HepG2 (cell line): ENCODE measurements at regions not wholly inside any gene's neighbourhood (a gene's known extent, or its start where the extent isn't known, plus 50 kb on each side); places are given as distances from the start of the nearest gene placed in this dataset.

ENCODE experiments used
- ATAC-seq: fragments of 200-7000 bp; cut with Tn5 transposase; 3 replicates; pipeline ENCODE4 v1.9.1; 2020; ENCODE audit warnings: mild to moderate bottlenecking, moderate library complexity
- BruUV-seq: library from RNA; stranded (reverse); fragments of 400-500 nt; replicated peaks from 2 replicates; lab custom pipeline; 2021; lab: Mats Ljungman, UMichigan
- CTCF ChIA-PET: fragments of 300-600 bp; formaldehyde crosslinking; extraction: SDS; loops from one replicate; lab custom pipeline; 2021; ENCODE audit warnings: low total read pairs, inconsistent platforms, low intra/inter-chr PET ratio; lab: Yijun Ruan, JAX
- POLR2A ChIA-PET: fragments of 350-600 bp; sonication (Branson Sonifier 250); formaldehyde crosslinking; loops from one replicate; lab custom pipeline; 2020; ENCODE audit warnings: antibody characterized with exemption, inconsistent platforms; lab: Yijun Ruan, JAX
- DNase-seq: peaks from one replicate; pipeline ENCODE4 v3.0.0-alpha.2; 2015; ENCODE audit warnings: low spot score
- FAIRE-seq: peaks from 3 replicates; lab custom pipeline; 2011; peaks lifted over from hg19 to GRCh38; lab: Jason Lieb, UNC
- H2AFZ ChIP-seq: one replicate; pipeline ENCODE4 v1.6.1; 2011; ENCODE audit warnings: low read length, inconsistent platforms
- H3K27ac ChIP-seq: fragments of 300-600 bp; 3 replicates; pipeline ENCODE4 v1.8.0; 2011; ENCODE audit warnings: mixed run types, mild to moderate bottlenecking, mixed read lengths, low read length, inconsistent platforms; ENCODE audit not compliant: insufficient read depth; ENCODE audit errors: extremely low read length
- H3K27me3 ChIP-seq, 2 experiments: fragments of 200-600 bp in 1 of 2; 2 replicates in 1 of 2; 3 replicates in 1 of 2; pipeline versions ENCODE4 v1.6.0 to v1.8.0; 2011; ENCODE audit warnings: low read length in 2 of 2, mild to moderate bottlenecking in 2 of 2, moderate library complexity in 2 of 2, inconsistent platforms in 1 of 2; ENCODE audit not compliant: insufficient read depth in 2 of 2, control insufficient read depth in 1 of 2
- H3K36me3 ChIP-seq, 2 experiments: fragments of 200-600 bp in 1 of 2; replicated peaks in 1 of 2; 2 replicates in 1 of 2; 3 replicates in 1 of 2; pipeline versions ENCODE4 v1.5.1 to v1.8.0; 2011; ENCODE audit warnings: low read length in 2 of 2, inconsistent platforms in 1 of 2; ENCODE audit not compliant: insufficient read depth in 2 of 2, control insufficient read depth in 1 of 2
- H3K4me1 ChIP-seq: 2 replicates; pipeline ENCODE4 v1.5.1; 2012; ENCODE audit warnings: low read length, inconsistent platforms; ENCODE audit not compliant: insufficient read depth
- H3K4me2 ChIP-seq: 2 replicates; pipeline ENCODE4 v1.6.0; 2011; ENCODE audit warnings: low read depth, low read length, inconsistent platforms
- H3K4me3 ChIP-seq, 3 experiments: fragments of 200-600 bp in 1 of 3; sonication (generic), shearing (Covaris generic) in 1 of 3; replicated peaks in 1 of 3; 2 replicates each; pipeline ENCODE4 v1.5.1; 2011 to 2016; ENCODE audit warnings: low read length in 3 of 3, inconsistent platforms in 2 of 3, low read depth in 2 of 3, mild to moderate bottlenecking in 2 of 3, control low read depth in 1 of 3, mixed read lengths in 1 of 3; ENCODE audit not compliant: insufficient read depth in 1 of 3
- H3K79me2 ChIP-seq: one replicate; pipeline ENCODE4 v1.6.1; 2011; ENCODE audit warnings: low read length, inconsistent platforms; ENCODE audit not compliant: insufficient read depth
- H3K9ac ChIP-seq: 2 replicates; pipeline ENCODE4 v1.6.0; 2011; ENCODE audit warnings: mild to moderate bottlenecking, low read depth, low read length, inconsistent platforms; ENCODE audit not compliant: insufficient read depth
- H3K9me3 ChIP-seq: 2 replicates; pipeline ENCODE4 v1.5.1; 2012; ENCODE audit warnings: mild to moderate bottlenecking, low read length
- H4K20me1 ChIP-seq: 2 replicates; pipeline ENCODE4 v1.6.0; 2011; ENCODE audit warnings: inconsistent platforms, mild to moderate bottlenecking, low read length, moderate library complexity; ENCODE audit not compliant: insufficient read depth
- CCAR2 ChIP-seq: fragments of 200-400 bp; formaldehyde crosslinking; optimal IDR thresholded peaks from 2 replicates; pipeline ENCODE3; 2018; ENCODE audit warnings: low read depth, mild to moderate bottlenecking, low read length, moderate library complexity
- KDM1A ChIP-seq: IDR thresholded peaks from 2 replicates; pipeline ENCODE4 v1.6.1; 2016; ENCODE audit warnings: missing compliant biosample characterization
- KDM5A ChIP-seq: fragments of 200-600 bp; sonication (generic); IDR thresholded peaks from 2 replicates; pipeline ENCODE4 v1.7.0; 2018; ENCODE audit warnings: antibody characterized with exemption, mild to moderate bottlenecking, low read length, borderline replicate concordance
- LCORL ChIP-seq, 2 experiments: fragments of 450-650 bp in 1 of 2; sonication (generic) in 1 of 2; formaldehyde crosslinking in 1 of 2; IDR thresholded peaks; 2 replicates each; pipeline versions ENCODE4 v1.5.0 to v1.6.1; 2017 to 2020; ENCODE audit warnings: antibody characterized with exemption in 1 of 2, missing genetic modification reagents in 1 of 2
- NR3C1 ChIP-seq: sonication (generic); formaldehyde crosslinking; IDR thresholded peaks from 2 replicates; pipeline ENCODE4 v1.4.0; 2020; ENCODE audit warnings: missing genetic modification reagents
- WGBS: methylation state at CpG from one replicate; pipeline ENCODE4 v1.1.6; 2017; ENCODE audit warnings: low lambda C conversion rate; 5-methylcytosine and 5-hydroxymethylcytosine counted together
- in situ Hi-C: cut with HindIII; loops from 2 replicates; pipeline ENCODE4 v1.10.0; 2017; ENCODE audit warnings: low pct_unique_long_range_greater_than_20kb; ENCODE audit not compliant: extremely low pct_ligation_motif_present
- intact Hi-C: fragments of 100-400 bp; cut with micrococcal nuclease; formaldehyde crosslinking; loops from one replicate; pipeline ENCODE4 v1.10.0; 2022; ENCODE audit not compliant: unreplicated experiment
- TF ChIP-seq, protein P1 (sequence below): sonication (generic); formaldehyde crosslinking; IDR thresholded peaks from 2 replicates; pipeline ENCODE4 v1.4.0; 2020; ENCODE audit warnings: mild to moderate bottlenecking, missing genetic modification reagents
- TF ChIP-seq, protein P2 (sequence below): sonication (generic); formaldehyde crosslinking; IDR thresholded peaks from 2 replicates; pipeline ENCODE4 v1.8.0; 2022; ENCODE audit warnings: missing genetic modification reagents, mild to moderate bottlenecking, moderate library complexity, borderline replicate concordance
- TF ChIP-seq, protein P3 (sequence below): IDR thresholded peaks from 2 replicates; pipeline ENCODE4 v1.6.1; 2016

DNA sequence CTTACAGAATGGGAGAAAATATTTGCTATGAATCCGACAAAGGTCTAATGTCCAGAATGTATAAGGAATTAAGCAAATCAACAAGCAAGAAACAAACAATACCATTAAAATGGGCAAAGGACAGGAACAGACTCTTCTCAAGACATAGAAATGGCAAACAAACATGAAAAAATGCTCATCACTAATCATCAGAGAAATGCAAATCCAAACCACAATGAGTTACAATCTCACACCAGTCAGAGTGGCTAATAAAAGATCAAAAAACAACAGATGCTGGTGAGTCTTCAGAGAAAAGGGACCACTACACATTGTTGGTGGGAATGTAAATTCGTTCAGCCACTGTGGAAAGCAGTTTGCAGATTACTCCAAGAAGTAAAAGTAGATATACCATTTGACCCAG lies 382.0 kb upstream of the ANO3 start:
- Histone ChIP-seq H3K27ac (no peak overlapping the region), H3K4me2 (no peak overlapping the region), H3K79me2 (no peaks in the 10 kb centered on the region), H3K36me3 (no peaks in the 10 kb centered on the region), H3K4me3 (no peak overlapping the region), H2AFZ (no peak overlapping the region), H3K27me3 (no peaks in the 10 kb centered on the region), H3K4me1 (no peaks in the 10 kb centered on the region), H4K20me1 (no peaks in the 10 kb centered on the region), H3K9me3 (no peaks in the 10 kb centered on the region)
- intact Hi-C loops: no loop called here
- no TSS peak for BruUV-seq
- ChIA-PET POLR2A (no interaction called here), CTCF (no interaction called here)
- FAIRE-seq: no peak
- no peak for DNase-seq
- in situ Hi-C loops: no loop called here
- TF ChIP-seq CCAR2: no peak
- TF ChIP-seq, protein P1, sequence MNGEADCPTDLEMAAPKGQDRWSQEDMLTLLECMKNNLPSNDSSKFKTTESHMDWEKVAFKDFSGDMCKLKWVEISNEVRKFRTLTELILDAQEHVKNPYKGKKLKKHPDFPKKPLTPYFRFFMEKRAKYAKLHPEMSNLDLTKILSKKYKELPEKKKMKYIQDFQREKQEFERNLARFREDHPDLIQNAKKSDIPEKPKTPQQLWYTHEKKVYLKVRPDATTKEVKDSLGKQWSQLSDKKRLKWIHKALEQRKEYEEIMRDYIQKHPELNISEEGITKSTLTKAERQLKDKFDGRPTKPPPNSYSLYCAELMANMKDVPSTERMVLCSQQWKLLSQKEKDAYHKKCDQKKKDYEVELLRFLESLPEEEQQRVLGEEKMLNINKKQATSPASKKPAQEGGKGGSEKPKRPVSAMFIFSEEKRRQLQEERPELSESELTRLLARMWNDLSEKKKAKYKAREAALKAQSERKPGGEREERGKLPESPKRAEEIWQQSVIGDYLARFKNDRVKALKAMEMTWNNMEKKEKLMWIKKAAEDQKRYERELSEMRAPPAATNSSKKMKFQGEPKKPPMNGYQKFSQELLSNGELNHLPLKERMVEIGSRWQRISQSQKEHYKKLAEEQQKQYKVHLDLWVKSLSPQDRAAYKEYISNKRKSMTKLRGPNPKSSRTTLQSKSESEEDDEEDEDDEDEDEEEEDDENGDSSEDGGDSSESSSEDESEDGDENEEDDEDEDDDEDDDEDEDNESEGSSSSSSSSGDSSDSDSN (CRISPR knock-in tag): no peak
- no peak for TF ChIP-seq KDM5A
- no peak for TF ChIP-seq KDM1A (CRISPR knock-in tag)
- TF ChIP-seq, protein P2, sequence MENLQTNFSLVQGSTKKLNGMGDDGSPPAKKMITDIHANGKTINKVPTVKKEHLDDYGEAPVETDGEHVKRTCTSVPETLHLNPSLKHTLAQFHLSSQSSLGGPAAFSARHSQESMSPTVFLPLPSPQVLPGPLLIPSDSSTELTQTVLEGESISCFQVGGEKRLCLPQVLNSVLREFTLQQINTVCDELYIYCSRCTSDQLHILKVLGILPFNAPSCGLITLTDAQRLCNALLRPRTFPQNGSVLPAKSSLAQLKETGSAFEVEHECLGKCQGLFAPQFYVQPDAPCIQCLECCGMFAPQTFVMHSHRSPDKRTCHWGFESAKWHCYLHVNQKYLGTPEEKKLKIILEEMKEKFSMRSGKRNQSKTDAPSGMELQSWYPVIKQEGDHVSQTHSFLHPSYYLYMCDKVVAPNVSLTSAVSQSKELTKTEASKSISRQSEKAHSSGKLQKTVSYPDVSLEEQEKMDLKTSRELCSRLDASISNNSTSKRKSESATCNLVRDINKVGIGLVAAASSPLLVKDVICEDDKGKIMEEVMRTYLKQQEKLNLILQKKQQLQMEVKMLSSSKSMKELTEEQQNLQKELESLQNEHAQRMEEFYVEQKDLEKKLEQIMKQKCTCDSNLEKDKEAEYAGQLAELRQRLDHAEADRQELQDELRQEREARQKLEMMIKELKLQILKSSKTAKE (CRISPR knock-in tag): no peak
- TF ChIP-seq NR3C1 (CRISPR knock-in tag): no peak
- no peak for TF ChIP-seq LCORL (IDR thresholded peaks at IDR 0.05)
- TF ChIP-seq LCORL (CRISPR knock-in tag; IDR thresholded peaks at IDR 0.05): no peak
- TF ChIP-seq, protein P3, sequence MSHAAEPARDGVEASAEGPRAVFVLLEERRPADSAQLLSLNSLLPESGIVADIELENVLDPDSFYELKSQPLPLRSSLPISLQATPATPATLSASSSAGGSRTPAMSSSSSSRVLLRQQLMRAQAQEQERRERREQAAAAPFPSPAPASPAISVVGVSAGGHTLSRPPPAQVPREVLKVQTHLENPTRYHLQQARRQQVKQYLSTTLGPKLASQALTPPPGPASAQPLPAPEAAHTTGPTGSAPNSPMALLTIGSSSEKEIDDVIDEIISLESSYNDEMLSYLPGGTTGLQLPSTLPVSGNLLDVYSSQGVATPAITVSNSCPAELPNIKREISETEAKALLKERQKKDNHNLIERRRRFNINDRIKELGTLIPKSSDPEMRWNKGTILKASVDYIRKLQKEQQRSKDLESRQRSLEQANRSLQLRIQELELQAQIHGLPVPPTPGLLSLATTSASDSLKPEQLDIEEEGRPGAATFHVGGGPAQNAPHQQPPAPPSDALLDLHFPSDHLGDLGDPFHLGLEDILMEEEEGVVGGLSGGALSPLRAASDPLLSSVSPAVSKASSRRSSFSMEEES: no peak
- TF ChIP-seq, all 625 proteins: peak for 0
- H3K9ac ChIP-seq: no peak overlapping the region
- no peak for ATAC-seq
- 3% methylated on average over 2 of the region's 2 CpGs for WGBS
